Liver (tissue), 3 donors: ENCODE measurements at regions not wholly inside any gene's neighbourhood (a gene's known extent, or its start where the extent isn't known, plus 50 kb on each side); places are given as distances from the start of the nearest gene placed in this dataset.

Experiments
- GABPA ChIP-seq, 2 donors: IDR thresholded peaks in 1 of 2; conservative IDR thresholded peaks in 1 of 2; 2 replicates each; pipeline ENCODE4 v1.6.1; 2016; ENCODE audit warnings: antibody characterized with exemption in 2 of 2, mild to moderate bottlenecking in 1 of 2, moderate library complexity in 1 of 2
- YY1 ChIP-seq: IDR thresholded peaks from 2 replicates; pipeline ENCODE4 v1.6.1; 2016; ENCODE audit warnings: antibody characterized with exemption, mild to moderate bottlenecking
- TF ChIP-seq, protein P1 (sequence below): fragments of 150-350 bp; IDR thresholded peaks from 2 replicates; pipeline ENCODE4 v1.5.1; 2017; ENCODE audit warnings: improper control_type of control experiment, low read depth, low read length; ENCODE audit not compliant: missing input control
- TF ChIP-seq, protein P2 (sequence below): IDR thresholded peaks from 2 replicates; pipeline ENCODE4 v1.6.1; 2016; ENCODE audit warnings: antibody characterized with exemption, mild to moderate bottlenecking
- TF ChIP-seq, protein P3 (sequence below): IDR thresholded peaks from 2 replicates; pipeline ENCODE4 v1.6.1; 2016; ENCODE audit warnings: antibody characterized with exemption
- donor health status: healthy.
- donor health status: healthy.

DNA sequence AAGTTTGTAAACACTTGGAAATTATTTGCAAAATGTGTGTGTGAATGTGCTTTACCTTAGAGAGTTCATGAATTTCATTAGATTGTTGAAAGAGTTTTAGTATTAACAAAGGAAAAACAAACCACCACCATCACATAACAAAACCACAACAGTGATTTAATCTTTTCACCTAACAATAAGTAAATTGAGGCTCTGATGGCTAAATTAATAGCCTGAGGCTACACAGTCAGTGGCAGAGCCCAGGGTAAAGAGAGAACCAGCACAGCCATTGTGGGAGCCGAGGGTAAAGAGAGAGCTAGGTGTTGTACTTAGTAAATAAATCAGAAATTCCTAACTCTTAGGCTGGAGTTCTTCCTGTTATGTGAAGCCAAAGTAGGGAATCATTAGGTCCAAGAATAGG, 51.2 kb upstream of the CAPRIN2 start:
- TF ChIP-seq, protein P1, sequence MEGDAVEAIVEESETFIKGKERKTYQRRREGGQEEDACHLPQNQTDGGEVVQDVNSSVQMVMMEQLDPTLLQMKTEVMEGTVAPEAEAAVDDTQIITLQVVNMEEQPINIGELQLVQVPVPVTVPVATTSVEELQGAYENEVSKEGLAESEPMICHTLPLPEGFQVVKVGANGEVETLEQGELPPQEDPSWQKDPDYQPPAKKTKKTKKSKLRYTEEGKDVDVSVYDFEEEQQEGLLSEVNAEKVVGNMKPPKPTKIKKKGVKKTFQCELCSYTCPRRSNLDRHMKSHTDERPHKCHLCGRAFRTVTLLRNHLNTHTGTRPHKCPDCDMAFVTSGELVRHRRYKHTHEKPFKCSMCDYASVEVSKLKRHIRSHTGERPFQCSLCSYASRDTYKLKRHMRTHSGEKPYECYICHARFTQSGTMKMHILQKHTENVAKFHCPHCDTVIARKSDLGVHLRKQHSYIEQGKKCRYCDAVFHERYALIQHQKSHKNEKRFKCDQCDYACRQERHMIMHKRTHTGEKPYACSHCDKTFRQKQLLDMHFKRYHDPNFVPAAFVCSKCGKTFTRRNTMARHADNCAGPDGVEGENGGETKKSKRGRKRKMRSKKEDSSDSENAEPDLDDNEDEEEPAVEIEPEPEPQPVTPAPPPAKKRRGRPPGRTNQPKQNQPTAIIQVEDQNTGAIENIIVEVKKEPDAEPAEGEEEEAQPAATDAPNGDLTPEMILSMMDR, result no peak
- TF ChIP-seq GABPA (IDR thresholded peaks at IDR 0.05 in 1 of 2, conservative IDR thresholded peaks at IDR 0.05 in 1 of 2) (no peak), YY1 (no peak)
- TF ChIP-seq, protein P2, sequence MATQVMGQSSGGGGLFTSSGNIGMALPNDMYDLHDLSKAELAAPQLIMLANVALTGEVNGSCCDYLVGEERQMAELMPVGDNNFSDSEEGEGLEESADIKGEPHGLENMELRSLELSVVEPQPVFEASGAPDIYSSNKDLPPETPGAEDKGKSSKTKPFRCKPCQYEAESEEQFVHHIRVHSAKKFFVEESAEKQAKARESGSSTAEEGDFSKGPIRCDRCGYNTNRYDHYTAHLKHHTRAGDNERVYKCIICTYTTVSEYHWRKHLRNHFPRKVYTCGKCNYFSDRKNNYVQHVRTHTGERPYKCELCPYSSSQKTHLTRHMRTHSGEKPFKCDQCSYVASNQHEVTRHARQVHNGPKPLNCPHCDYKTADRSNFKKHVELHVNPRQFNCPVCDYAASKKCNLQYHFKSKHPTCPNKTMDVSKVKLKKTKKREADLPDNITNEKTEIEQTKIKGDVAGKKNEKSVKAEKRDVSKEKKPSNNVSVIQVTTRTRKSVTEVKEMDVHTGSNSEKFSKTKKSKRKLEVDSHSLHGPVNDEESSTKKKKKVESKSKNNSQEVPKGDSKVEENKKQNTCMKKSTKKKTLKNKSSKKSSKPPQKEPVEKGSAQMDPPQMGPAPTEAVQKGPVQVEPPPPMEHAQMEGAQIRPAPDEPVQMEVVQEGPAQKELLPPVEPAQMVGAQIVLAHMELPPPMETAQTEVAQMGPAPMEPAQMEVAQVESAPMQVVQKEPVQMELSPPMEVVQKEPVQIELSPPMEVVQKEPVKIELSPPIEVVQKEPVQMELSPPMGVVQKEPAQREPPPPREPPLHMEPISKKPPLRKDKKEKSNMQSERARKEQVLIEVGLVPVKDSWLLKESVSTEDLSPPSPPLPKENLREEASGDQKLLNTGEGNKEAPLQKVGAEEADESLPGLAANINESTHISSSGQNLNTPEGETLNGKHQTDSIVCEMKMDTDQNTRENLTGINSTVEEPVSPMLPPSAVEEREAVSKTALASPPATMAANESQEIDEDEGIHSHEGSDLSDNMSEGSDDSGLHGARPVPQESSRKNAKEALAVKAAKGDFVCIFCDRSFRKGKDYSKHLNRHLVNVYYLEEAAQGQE, result no peak
- TF ChIP-seq, protein P3, sequence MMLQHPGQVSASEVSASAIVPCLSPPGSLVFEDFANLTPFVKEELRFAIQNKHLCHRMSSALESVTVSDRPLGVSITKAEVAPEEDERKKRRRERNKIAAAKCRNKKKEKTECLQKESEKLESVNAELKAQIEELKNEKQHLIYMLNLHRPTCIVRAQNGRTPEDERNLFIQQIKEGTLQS, result no peak
